Heart right ventricle (tissue), 16 donors: ENCODE measurements at regions not wholly inside any gene's neighbourhood (a gene's known extent, or its start where the extent isn't known, plus 50 kb on each side); places are given as distances from the start of the nearest gene placed in this dataset.

ENCODE experiments used
- ATAC-seq, 8 donors: fragments of 200-7000 bp; cut with Tn5 transposase; one replicate each; pipeline ENCODE4 v1.9.1; 2020; ENCODE audit warnings: mild to moderate bottlenecking in 8 of 8, moderate library complexity in 8 of 8, moderate number of reproducible peaks in 1 of 8
- DNase-seq, 2 donors: peaks; one replicate each; pipeline ENCODE4 v3.0.0-alpha.2; 2020
- H3K27ac ChIP-seq, 10 donors: fragments of 200-600 bp; sonication (generic) in 2 of 10; one replicate each; pipeline versions ENCODE4 v1.5.0 to v1.8.0; 2020 to 2022; ENCODE audit warnings: mild to moderate bottlenecking in 3 of 10
- H3K27me3 ChIP-seq, 7 donors: fragments of 200-600 bp; one replicate each; pipeline ENCODE4 v1.8.0; 2021 to 2022; ENCODE audit warnings: mild to moderate bottlenecking in 2 of 7
- H3K36me3 ChIP-seq, 9 donors: fragments of 200-600 bp; sonication (generic) in 1 of 9; one replicate each; pipeline versions ENCODE4 v1.5.0 to v1.8.0; 2020 to 2022; ENCODE audit warnings: mild to moderate bottlenecking in 2 of 9
- H3K4me1 ChIP-seq, 9 donors: fragments of 200-600 bp; sonication (generic) in 1 of 9; one replicate each; pipeline versions ENCODE4 v1.5.0 to v1.8.0; 2020 to 2022; ENCODE audit warnings: mild to moderate bottlenecking in 4 of 9
- H3K4me3 ChIP-seq, 10 donors: fragments of 200-600 bp; sonication (generic) in 2 of 10; one replicate each; pipeline versions ENCODE4 v1.5.0 to v1.8.0; 2020 to 2022; ENCODE audit warnings: mild to moderate bottlenecking in 7 of 10, moderate library complexity in 2 of 10
- H3K9me3 ChIP-seq, 11 donors: fragments of 200-600 bp in 10 of 11; sonication (generic) in 2 of 11; one replicate each; pipeline versions ENCODE4 v1.5.0 to v1.8.0; 2013 to 2022; ENCODE audit warnings: mild to moderate bottlenecking in 2 of 11, control low read depth in 1 of 11, moderate library complexity in 1 of 11
- WGBS, 2 donors: extraction: QIAGEN DNeasy Blood & Tissue Kit; methylation state at CpG; one replicate each; pipeline ENCODE4 v1.1.7; 2013; ENCODE audit warnings: inconsistent platforms in 1 of 2; 5-methylcytosine and 5-hydroxymethylcytosine counted together
- intact Hi-C, 10 donors: fragments of 100-400 bp; cut with DNase I; formaldehyde crosslinking; loops; one replicate each; pipeline versions ENCODE4 v1.11.1 to v1.14.2; 2022
- TF ChIP-seq, protein P1 (sequence below), 9 donors: fragments of 200-600 bp; sonication (generic) in 2 of 9; IDR thresholded peaks; one replicate each; pipeline versions ENCODE4 v1.5.0 to v1.8.0; 2021 to 2022; ENCODE audit warnings: antibody characterized with exemption in 9 of 9, mild to moderate bottlenecking in 5 of 9, moderate library complexity in 1 of 9
- donor health status: Arrhythmogenic right ventricular cardiomyopathy.
- donor health status: ischemic (EF 13 %, LVEDD 7.1; RV severe dilation, severe dysfunction).
- donor health status: healthy with polysubstance abuse.
- donor health status: DM: no; HTN: yes; CAD: no.
- donor health status: DM: no; HTN: no; CAD: no.
- donor health status: ischemic (EF 25% LVEDD 6.9; RV normal size, moderate dysfunction).
- donor health status: ischemic (EF 25% LVEDD 5.7; RV mildly dilated, moderate dysfunction).
- donor health status: healthy.
- donor health status: DM: yes; HTN: yes; CAD: no.
- donor health status: Ischemic cardiomyopathy.
- donor health status: ischemic (EF 35%, LVEDD 5.7; RV mildly dilated, moderate dysfunction).
- donor health status: nonischemic (EF 11% LVEDD 7.7; RV severe dilation, severe dysfunction).
- donor health status: DM: yes; HTN: yes; CAD: no.
- donor health status: PGD.
- donor health status: ischemic (EF 29% LVEDD 5.4; RV normal size, mild dysfunction).
- donor health status: nonischemic (EF 23%, LVEDD 6.1; RV moderate dilation, normal function).

GRCh38 chr16:6836766-6837165 lies 495.9 kb upstream of the RBFOX1 start:
- no peaks in the 10 kb centered on the region for H3K36me3 ChIP-seq
- TF ChIP-seq, protein P1, sequence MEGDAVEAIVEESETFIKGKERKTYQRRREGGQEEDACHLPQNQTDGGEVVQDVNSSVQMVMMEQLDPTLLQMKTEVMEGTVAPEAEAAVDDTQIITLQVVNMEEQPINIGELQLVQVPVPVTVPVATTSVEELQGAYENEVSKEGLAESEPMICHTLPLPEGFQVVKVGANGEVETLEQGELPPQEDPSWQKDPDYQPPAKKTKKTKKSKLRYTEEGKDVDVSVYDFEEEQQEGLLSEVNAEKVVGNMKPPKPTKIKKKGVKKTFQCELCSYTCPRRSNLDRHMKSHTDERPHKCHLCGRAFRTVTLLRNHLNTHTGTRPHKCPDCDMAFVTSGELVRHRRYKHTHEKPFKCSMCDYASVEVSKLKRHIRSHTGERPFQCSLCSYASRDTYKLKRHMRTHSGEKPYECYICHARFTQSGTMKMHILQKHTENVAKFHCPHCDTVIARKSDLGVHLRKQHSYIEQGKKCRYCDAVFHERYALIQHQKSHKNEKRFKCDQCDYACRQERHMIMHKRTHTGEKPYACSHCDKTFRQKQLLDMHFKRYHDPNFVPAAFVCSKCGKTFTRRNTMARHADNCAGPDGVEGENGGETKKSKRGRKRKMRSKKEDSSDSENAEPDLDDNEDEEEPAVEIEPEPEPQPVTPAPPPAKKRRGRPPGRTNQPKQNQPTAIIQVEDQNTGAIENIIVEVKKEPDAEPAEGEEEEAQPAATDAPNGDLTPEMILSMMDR (IDR thresholded peaks at IDR 0.05): no peak
- no peak overlapping the region for H3K27ac ChIP-seq
- 82 to 86% methylated on average over 3 of the region's 3 CpGs for WGBS, 2 donors
- no peaks in the 10 kb centered on the region for H3K4me1 ChIP-seq
- intact Hi-C loops: no loop called here
- no peak for DNase-seq
- H3K27me3 ChIP-seq: no peaks in the 10 kb centered on the region
- ATAC-seq: no peak
- H3K4me3 ChIP-seq: no peak overlapping the region
- peaks cover 0 to 21% (median 0%) of the 10 kb centered on the region in 11 donors for H3K9me3 ChIP-seq

DNA sequence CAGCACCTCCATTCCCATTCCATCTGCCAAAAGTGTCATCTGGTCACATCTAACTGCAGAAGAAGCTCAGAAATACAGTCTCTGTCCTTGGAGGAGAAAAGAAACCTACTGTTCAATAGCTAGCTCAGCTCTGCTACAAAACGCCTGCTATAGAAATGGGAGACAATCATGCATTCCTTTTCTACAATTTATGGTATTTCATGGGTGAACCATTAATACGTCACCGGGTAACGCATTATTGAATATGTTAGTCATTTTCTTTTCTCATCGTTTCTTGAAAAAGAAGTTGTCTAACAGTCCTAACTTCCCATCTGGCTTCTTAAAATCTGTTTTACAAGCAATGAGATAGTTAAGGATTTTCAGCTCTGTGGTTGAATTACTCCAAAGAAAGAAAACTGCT lies 496.7 kb upstream of the RBFOX1 start:
- 82 to 86% methylated on average over 5 of the region's 5 CpGs for WGBS, 2 donors

DNA sequence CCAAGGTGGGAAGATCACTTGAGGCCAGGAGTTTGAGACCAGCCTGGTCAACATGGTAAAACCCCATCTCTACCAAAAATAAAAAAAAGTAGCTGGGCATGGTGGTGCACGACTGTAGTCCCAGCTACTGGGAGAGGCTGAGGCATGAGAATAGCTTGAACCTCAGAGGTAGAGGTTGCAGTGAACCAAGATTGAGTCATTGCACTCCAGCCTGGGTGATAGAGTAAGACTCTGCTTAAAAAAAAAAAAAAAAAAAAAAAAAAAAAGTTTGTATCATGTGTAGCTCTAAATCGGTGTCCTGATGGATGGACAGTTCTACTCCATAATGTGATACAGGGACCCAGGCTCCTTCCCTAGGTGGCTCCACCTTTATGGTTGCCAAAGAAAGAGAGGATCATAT lies 497.1 kb upstream of the RBFOX1 start:
- no peaks in the 10 kb centered on the region for H3K4me1 ChIP-seq
- H3K27me3 ChIP-seq: no peaks in the 10 kb centered on the region
- peaks cover 0 to 21% (median 0%) of the 10 kb centered on the region in 11 donors for H3K9me3 ChIP-seq
- H3K27ac ChIP-seq: no peak overlapping the region
- H3K36me3 ChIP-seq: no peaks in the 10 kb centered on the region
- no peak for ATAC-seq
- H3K4me3 ChIP-seq: no peak overlapping the region
- TF ChIP-seq, protein P1 (IDR thresholded peaks at IDR 0.05): no peak
- 78 to 95% methylated on average over 2 of the region's 2 CpGs for WGBS, 2 donors
- intact Hi-C loops: no loop called here
- no peak for DNase-seq

More for the DNA sequence above, 496.7 kb upstream of the RBFOX1 start:
- intact Hi-C loops: no loop called here
- DNase-seq (no peak), ATAC-seq (no peak)
- H3K36me3 ChIP-seq: no peaks in the 10 kb centered on the region
- TF ChIP-seq, protein P1 (IDR thresholded peaks at IDR 0.05): no peak
- no peak overlapping the region for H3K27ac ChIP-seq
- no peaks in the 10 kb centered on the region for H3K27me3 ChIP-seq
- no peaks in the 10 kb centered on the region for H3K4me1 ChIP-seq
- peaks cover 0 to 21% (median 0%) of the 10 kb centered on the region in 11 donors for H3K9me3 ChIP-seq
- H3K4me3 ChIP-seq: no peak overlapping the region

DNA sequence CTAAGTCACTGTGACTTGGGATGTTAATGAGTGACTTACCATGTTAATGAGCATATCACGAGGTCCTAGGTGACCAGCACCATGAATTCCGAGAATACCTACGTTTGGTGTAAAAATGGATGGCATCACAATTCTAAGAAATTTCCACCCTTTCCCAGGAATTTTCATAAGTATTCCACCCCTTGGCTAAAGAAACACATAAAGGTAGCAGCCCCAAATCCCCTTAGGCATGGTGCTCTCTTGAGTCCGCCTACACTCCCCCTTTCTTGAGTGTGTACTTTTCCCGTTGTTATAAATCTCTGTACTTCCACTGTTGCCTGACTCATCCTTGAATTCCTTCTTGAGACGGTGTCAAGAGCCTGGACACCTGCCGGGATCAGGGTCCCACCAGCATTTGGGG lies 504.0 kb upstream of the RBFOX1 start:
- WGBS, 2 donors: 72 to 81% methylated on average over 7 of the region's 7 CpGs
- Histone ChIP-seq H3K4me1 (no peaks in the 10 kb centered on the region), H3K27me3 (no peaks in the 10 kb centered on the region), H3K4me3 (no peak overlapping the region), H3K9me3 (peaks cover 0 to 10% (median 0%) of the 10 kb centered on the region in 11 donors), H3K27ac (no peak overlapping the region), H3K36me3 (no peaks in the 10 kb centered on the region)
- TF ChIP-seq, protein P1 (IDR thresholded peaks at IDR 0.05): no peak
- intact Hi-C loops: no loop called here
- DNase-seq: no peak
- ATAC-seq: no peak
